Activated CD4-positive, alpha-beta memory T cell treated with anti-CD3 and anti-CD28 coated beads for 36 hours (primary cell): ENCODE measurements at regions not wholly inside any gene's neighbourhood (a gene's known extent, or its start where the extent isn't known, plus 50 kb on each side); places are given as distances from the start of the nearest gene placed in this dataset.

ENCODE experiments used
- CTCF ChIA-PET: fragments of 350-600 bp; sonication (Branson Sonifier 250); formaldehyde crosslinking; loops from one replicate; lab custom pipeline; 2021; ENCODE audit warnings: antibody characterized with exemption, inconsistent platforms; lab: Charles Lee
- POLR2A ChIA-PET: fragments of 350-600 bp; sonication (Branson Sonifier 250); formaldehyde crosslinking; loops from one replicate; lab custom pipeline; 2021; ENCODE audit warnings: antibody characterized with exemption; lab: Charles Lee
- DNase-seq: peaks from one replicate; pipeline ENCODE4 v3.0.0-alpha.2; 2020
- H3K27ac Mint-ChIP-seq: one replicate; pipeline ENCODE4 v1.8.0; 2021; ENCODE audit warnings: mixed read lengths
- H3K27me3 Mint-ChIP-seq: one replicate; pipeline ENCODE4 v1.8.0; 2021; ENCODE audit warnings: mixed read lengths
- H3K36me3 Mint-ChIP-seq: one replicate; pipeline ENCODE4 v1.8.0; 2021; ENCODE audit warnings: mixed read lengths
- H3K4me1 Mint-ChIP-seq: one replicate; pipeline ENCODE4 v1.8.0; 2021; ENCODE audit warnings: low read depth, mixed read lengths
- H3K4me3 Mint-ChIP-seq: one replicate; pipeline ENCODE4 v1.8.0; 2021; ENCODE audit warnings: mild to moderate bottlenecking, mixed read lengths
- H3K9me3 Mint-ChIP-seq: one replicate; pipeline ENCODE4 v1.8.0; 2021; ENCODE audit warnings: mixed read lengths
- intact Hi-C: fragments of 100-400 bp; cut with micrococcal nuclease; formaldehyde crosslinking; loops from one replicate; pipeline ENCODE4 v1.15.1; 2023

DNA sequence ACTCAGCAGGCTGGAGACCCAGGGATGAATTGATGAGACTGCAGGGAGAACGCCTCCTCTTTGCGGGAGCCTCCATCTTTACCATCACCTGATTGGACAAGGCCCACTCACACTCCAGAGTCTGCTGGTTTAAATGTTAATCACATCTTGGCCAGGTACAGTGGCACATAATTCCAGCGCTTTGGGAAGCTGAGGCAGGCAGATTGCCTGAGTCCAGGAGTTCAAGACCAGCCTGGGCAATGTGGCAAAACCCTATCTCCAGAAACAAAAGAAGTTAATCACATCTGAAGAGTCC lies 121.8 kb upstream of the C1orf174 start:
- no peaks in the 10 kb centered on the region for H3K4me1 Mint-ChIP-seq
- H3K4me3 Mint-ChIP-seq: no peak overlapping the region
- H3K36me3 Mint-ChIP-seq: no peaks in the 10 kb centered on the region
- H3K27me3 Mint-ChIP-seq: peaks cover 10% of the 10 kb centered on the region
- H3K27ac Mint-ChIP-seq: no peak overlapping the region
- POLR2A ChIA-PET: no interaction called here
- H3K9me3 Mint-ChIP-seq: no peaks in the 10 kb centered on the region
- intact Hi-C loops: no loop called here
- CTCF ChIA-PET: no interaction called here
- DNase-seq: no peak

DNA sequence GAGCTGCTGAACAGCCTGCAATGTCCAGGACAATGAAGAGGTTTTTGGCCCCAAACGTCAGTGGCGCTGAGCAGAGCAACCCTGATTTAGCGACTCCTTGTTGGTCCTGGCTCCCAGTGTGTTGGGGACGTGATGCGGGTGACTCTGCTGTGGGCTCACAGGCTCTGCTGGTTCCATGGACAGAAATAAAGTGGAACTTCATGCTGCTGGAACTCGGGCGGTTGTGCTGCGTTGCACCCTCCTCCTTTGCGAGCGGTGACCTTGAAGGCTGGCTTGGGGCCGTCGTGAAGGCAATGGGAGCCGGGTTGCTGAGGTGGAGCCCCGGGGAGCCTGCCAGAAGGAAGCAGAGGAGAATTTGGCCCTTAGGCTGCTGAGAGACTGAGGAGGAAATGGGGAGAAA lies 122.6 kb upstream of the C1orf174 start:
- ChIA-PET CTCF (no interaction called here), POLR2A (no interaction called here)
- H3K9me3 Mint-ChIP-seq: no peaks in the 10 kb centered on the region
- H3K27me3 Mint-ChIP-seq: peaks cover 10% of the 10 kb centered on the region
- no peaks in the 10 kb centered on the region for H3K36me3 Mint-ChIP-seq
- intact Hi-C loops: no loop called here
- no peak overlapping the region for H3K4me3 Mint-ChIP-seq
- DNase-seq: no peak
- H3K4me1 Mint-ChIP-seq: no peaks in the 10 kb centered on the region
- no peak overlapping the region for H3K27ac Mint-ChIP-seq

DNA sequence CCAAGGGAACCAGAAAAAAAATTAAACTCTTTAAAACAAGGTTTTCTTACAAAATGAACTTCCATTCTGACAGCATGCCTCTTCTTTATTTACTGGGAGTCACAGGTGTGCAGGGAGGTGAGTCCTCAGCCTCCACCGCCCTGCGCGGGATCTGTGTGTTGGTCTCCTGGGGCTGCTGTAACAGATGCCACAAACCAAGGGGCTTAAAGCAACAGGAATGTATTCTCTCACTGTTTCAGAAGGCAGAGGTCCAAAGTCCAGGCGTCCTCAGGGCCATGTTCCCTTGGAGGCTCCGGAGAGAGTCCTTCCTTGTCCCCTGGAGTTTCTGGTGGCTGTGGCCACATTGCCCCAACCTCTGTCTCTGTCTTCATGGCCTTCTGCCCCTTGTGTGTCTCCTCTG lies 123.6 kb upstream of the C1orf174 start:
- H3K27ac Mint-ChIP-seq: no peak overlapping the region
- intact Hi-C loops: no loop called here
- POLR2A ChIA-PET: no interaction called here

DNA sequence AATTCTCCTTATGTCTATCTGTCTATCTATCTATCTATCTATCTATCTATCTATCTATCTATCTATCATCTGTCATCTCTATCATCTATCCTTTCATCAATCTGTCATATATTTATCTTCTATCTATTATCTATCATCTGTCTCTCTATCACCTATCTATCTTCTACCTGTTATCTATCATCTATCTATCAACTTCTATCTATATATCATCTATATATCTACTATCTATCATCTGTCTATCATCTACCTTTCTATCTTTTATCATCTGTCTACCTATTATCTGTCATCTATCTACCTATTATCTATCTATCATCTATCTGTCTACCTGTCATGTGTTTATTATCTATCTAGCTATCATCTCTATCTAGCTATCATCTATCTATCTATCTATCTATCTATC lies 124.7 kb upstream of the C1orf174 start:
- Mint-ChIP-seq H3K4me3 (no peak overlapping the region), H3K27ac (no peak overlapping the region), H3K36me3 (no peaks in the 10 kb centered on the region), H3K27me3 (peaks cover 13% of the 10 kb centered on the region), H3K4me1 (no peaks in the 10 kb centered on the region), H3K9me3 (no peaks in the 10 kb centered on the region)
- intact Hi-C loops: no loop called here
- no peak for DNase-seq
- ChIA-PET POLR2A (no interaction called here), CTCF (no interaction called here)

More for the DNA sequence above, 123.6 kb upstream of the C1orf174 start:
- H3K36me3 Mint-ChIP-seq: no peaks in the 10 kb centered on the region
- no peaks in the 10 kb centered on the region for H3K4me1 Mint-ChIP-seq
- H3K9me3 Mint-ChIP-seq: no peaks in the 10 kb centered on the region
- CTCF ChIA-PET: no interaction called here
- no peak overlapping the region for H3K4me3 Mint-ChIP-seq
- no peak for DNase-seq
- H3K27me3 Mint-ChIP-seq: peaks cover 13% of the 10 kb centered on the region

DNA sequence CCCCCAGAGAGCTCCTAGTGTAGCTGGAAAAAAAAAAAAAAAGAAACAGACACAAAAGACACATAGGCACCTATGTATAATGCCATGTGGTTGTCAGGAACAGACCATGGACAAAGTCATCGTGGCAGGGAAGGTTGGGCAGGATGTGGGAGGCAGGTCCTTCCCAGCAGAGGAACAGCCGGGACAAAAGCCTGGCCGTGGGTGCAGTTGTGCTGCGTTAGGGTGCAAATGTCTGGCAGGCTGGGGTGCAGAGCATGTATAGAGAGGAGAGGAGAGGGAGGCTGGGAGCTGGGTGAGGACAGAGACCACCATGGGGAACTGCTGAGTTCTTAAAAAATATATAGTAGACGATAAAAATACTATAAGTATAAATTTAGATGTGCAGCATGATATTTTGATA lies 125.7 kb upstream of the C1orf174 start:
- Mint-ChIP-seq H3K4me3 (no peak overlapping the region), H3K9me3 (no peaks in the 10 kb centered on the region), H3K27ac (no peak overlapping the region), H3K27me3 (peaks cover 17% of the 10 kb centered on the region), H3K4me1 (no peaks in the 10 kb centered on the region), H3K36me3 (no peaks in the 10 kb centered on the region)
- ChIA-PET POLR2A (no interaction called here), CTCF (interaction anchor here (0.6 kb wide), 1 partner anchor 470 kb away, joined by 3 read pairs; no protein-coding TSS in a partner anchor)
- intact Hi-C loops: no loop called here
- no peak for DNase-seq

DNA sequence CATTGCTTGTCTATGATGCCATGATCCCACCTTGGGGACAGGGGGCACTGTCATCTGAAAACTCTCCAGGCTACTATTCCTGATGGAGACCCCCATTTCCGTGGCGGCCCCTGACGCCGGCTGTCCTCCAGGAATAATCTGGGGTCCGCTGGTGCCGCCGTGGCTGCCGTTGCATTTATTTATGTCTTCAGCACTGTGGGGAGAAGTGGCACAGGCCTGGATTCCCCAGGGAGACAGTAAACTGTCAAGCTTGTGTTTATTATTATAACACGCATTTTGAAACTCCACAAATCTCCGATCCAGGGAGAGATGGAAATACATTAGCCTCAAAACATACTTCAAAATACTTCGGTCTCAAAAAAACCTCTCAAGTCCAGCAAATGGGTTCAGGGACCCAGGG lies 126.9 kb upstream of the C1orf174 start:
- POLR2A ChIA-PET: no interaction called here

DNA sequence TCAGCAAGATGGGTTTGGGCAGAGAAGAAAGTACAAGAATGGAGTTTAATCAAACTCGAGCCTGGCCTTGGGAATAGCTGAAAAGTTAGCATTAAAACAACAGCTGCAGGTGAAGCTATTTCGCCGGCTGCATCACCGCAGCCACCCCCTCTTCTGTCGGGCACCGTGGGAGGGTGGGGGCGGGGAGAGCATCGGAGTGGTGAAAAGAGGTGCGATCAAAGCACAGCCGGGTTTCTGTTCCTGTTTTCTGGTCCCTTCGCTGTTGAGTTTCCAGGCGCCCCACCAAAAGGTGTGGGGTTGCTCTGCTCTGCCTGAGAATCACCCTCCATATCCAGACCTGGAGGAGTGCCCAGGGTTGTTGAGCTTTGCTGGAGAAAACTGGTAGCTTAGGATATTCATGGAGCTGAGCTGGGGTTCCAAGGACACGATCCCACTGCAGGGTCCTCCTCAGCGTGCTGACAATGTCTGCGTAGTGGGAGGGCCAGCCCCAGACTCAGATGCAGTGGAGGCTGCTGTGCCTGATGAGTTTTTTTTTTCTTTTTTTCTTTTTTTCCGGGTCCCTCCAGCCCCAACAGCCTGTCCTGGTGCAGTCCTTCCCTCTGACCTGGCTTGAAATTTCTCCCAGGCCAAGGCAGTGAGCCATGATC lies 127.5 kb upstream of the C1orf174 start:
- no peak overlapping the region for H3K27ac Mint-ChIP-seq
- POLR2A ChIA-PET: no interaction called here
- no peaks in the 10 kb centered on the region for H3K4me1 Mint-ChIP-seq
- no peak for DNase-seq
- H3K9me3 Mint-ChIP-seq: peaks cover 3% of the 10 kb centered on the region
- H3K36me3 Mint-ChIP-seq: peaks cover 1% of the 10 kb centered on the region
- peaks cover 20% of the 10 kb centered on the region for H3K27me3 Mint-ChIP-seq
- CTCF ChIA-PET: no interaction called here
- no peak overlapping the region for H3K4me3 Mint-ChIP-seq
- intact Hi-C loops: no loop called here

More for the DNA sequence above, 126.9 kb upstream of the C1orf174 start:
- Mint-ChIP-seq H3K36me3 (peaks cover 1% of the 10 kb centered on the region), H3K27ac (no peak overlapping the region), H3K4me1 (no peaks in the 10 kb centered on the region), H3K9me3 (peaks cover 3% of the 10 kb centered on the region), H3K4me3 (no peak overlapping the region), H3K27me3 (peaks cover 20% of the 10 kb centered on the region)
- no peak for DNase-seq
- CTCF ChIA-PET: no interaction called here
- intact Hi-C loops: no loop called here

DNA sequence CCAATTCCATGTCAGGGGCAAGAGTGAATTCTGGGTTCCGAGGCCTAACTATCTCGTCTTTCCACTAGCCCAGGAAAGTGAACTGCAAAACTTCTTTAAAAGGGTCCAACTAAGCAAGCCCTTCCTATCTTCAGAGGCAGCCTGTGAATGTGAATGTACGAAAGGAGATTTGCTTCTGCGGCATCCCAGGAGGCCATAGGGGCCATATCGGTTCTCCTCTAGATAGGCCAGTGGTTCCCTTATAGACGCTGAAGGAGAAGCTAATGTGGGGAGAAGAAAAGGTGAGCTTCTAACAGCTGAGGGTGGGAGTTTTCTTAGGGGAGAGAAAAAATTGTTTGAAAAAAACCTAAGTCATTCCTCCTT lies 128.0 kb upstream of the C1orf174 start:
- H3K27ac Mint-ChIP-seq: no peak overlapping the region
- no peak for DNase-seq
- H3K9me3 Mint-ChIP-seq: peaks cover 3% of the 10 kb centered on the region
- peaks cover 25% of the 10 kb centered on the region for H3K27me3 Mint-ChIP-seq
- ChIA-PET POLR2A (no interaction called here), CTCF (no interaction called here)
- no peak overlapping the region for H3K4me3 Mint-ChIP-seq
- peaks cover 1% of the 10 kb centered on the region for H3K36me3 Mint-ChIP-seq
- intact Hi-C loops: no loop called here
- H3K4me1 Mint-ChIP-seq: no peaks in the 10 kb centered on the region

DNA sequence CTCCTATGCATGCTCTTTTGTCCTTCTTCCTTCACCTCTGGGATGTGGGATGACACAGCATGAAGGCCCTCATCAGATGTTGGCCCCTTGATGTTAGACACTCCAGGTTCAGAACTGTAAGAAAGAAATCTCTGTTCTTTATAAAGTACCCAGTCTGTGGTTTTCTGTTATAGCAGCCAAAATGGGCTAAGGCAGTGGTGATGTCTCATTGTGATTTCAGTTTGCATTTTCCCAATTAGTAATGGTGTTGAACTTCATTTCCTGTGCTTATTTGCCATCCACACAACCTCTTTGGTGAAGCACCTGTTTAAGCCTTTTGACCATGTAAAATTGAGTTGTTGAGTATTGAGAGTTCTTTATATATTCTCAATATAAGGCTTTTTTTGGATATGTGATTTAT lies 129.3 kb upstream of the C1orf174 start:
- ChIA-PET POLR2A (no interaction called here), CTCF (no interaction called here)
- Mint-ChIP-seq H3K27ac (no peak overlapping the region), H3K9me3 (peaks cover 3% of the 10 kb centered on the region), H3K27me3 (peaks cover 28% of the 10 kb centered on the region), H3K36me3 (peaks cover 1% of the 10 kb centered on the region), H3K4me1 (no peaks in the 10 kb centered on the region), H3K4me3 (no peak overlapping the region)
- no peak for DNase-seq
- intact Hi-C loops: no loop called here

DNA sequence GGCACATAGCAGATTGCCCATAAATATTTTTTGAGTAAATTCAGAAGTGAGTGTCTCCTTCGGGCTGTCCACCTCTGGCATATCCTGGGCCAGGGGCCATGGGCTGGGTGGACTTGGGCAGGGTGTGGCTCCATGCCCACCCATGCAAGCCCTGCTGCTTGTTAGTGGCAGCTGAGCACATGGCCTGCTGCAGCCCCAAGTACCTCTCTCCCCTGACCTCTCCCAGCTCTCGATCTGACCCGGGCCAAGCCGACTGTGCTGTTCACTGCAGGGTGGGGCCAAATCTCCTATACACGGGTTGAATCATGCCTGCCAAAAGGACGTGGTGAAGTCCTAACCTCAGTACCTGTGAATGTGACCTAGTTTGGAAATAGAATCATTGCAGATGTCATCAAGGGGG lies 132.5 kb upstream of the C1orf174 start:
- ChIA-PET POLR2A (no interaction called here), CTCF (no interaction called here)
- Mint-ChIP-seq H3K27me3 (peaks cover 18% of the 10 kb centered on the region), H3K4me1 (no peaks in the 10 kb centered on the region), H3K9me3 (peaks cover 3% of the 10 kb centered on the region), H3K4me3 (no peak overlapping the region), H3K27ac (no peak overlapping the region), H3K36me3 (peaks cover 1% of the 10 kb centered on the region)
- no peak for DNase-seq
- intact Hi-C loops: no loop called here

DNA sequence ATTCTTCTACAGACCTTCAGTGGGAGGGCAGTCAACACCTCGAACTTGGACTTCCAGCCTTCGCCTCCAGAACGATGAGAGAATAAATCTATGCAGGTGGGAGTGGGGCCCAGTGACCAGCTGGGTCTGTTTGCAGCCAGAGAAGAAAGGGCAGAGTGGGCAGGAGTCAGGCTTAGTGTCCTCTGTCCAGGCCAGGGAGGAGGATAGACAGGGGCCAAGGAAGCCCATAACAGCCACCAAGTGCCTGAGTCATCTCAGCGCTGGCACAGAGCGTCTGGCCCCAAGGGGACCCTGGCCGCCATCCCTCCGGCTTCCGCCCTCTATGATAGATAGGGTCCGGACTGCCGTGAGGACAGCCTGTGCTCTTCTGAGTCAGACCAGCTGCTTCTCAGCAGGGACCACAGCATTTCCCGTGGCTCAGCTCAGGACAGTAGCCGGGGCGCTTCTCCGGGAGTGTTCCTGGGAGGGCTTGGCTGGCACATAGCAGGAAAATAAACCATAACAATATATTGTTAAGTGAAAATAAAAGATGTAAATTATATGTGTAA lies 133.1 kb upstream of the C1orf174 start:
- POLR2A ChIA-PET: no interaction called here
- DNase-seq: no peak
- Mint-ChIP-seq H3K27ac (no peak overlapping the region), H3K4me1 (no peaks in the 10 kb centered on the region), H3K27me3 (peaks cover 23% of the 10 kb centered on the region), H3K36me3 (peaks cover 1% of the 10 kb centered on the region), H3K9me3 (peaks cover 3% of the 10 kb centered on the region), H3K4me3 (no peak overlapping the region)
- CTCF ChIA-PET: no interaction called here
- intact Hi-C loops: no loop called here

DNA sequence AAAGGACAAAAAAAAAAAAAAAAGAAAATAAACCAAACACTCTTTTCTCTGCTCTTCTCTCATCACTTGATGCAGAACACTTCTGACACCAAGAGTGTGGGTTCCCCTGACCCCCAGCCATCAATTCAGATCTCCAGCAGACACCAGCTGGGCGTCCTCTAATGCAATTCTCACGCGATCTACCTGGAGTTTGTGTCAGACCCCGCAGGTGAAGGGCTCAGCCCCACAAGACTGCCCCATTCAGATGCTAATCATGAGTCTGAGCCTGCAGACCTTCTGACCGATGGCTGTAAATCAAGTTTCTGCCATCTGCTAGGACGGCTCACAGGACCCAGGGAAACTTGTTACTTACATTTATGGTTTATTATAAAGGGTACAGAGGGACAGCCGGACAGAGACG lies 133.6 kb upstream of the C1orf174 start:
- peaks cover 1% of the 10 kb centered on the region for H3K36me3 Mint-ChIP-seq
- H3K27me3 Mint-ChIP-seq: peaks cover 24% of the 10 kb centered on the region
- no peak overlapping the region for H3K4me3 Mint-ChIP-seq
- ChIA-PET CTCF (no interaction called here), POLR2A (no interaction called here)
- DNase-seq: no peak
- intact Hi-C loops: no loop called here
- no peak overlapping the region for H3K27ac Mint-ChIP-seq
- peaks cover 3% of the 10 kb centered on the region for H3K9me3 Mint-ChIP-seq
- H3K4me1 Mint-ChIP-seq: no peaks in the 10 kb centered on the region

DNA sequence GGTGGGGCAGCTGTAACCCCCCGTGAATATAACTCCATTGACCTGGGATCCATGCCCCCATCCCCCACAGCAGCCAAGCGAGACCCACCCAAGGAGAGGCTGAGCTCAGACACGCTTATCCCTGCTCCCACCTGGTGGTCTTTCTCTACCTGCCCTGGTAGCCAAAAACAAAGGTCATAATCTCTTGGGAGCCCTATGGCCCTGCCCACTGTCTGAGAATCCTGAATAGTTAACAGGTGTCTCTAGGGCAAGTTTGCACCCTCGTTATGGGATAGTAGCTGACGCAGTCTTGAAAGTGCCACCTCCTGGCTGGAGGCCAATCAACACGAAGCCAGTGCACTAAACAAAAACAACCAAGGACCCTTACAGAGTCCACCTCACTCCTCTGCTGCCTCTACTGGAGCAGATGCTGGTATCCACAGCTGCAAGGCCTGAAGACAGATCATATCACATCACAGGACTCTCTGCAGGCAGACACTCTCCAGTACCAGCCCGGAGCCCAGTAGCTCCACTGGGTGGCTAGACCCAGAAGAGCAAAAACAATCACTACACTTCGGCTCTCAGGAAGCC lies 134.3 kb upstream of the C1orf174 start:
- H3K4me1 Mint-ChIP-seq: no peaks in the 10 kb centered on the region
- H3K4me3 Mint-ChIP-seq: no peak overlapping the region
- H3K9me3 Mint-ChIP-seq: peaks cover 3% of the 10 kb centered on the region
- DNase-seq: no peak
- intact Hi-C loops: no loop called here
- H3K27me3 Mint-ChIP-seq: peaks cover 30% of the 10 kb centered on the region
- H3K36me3 Mint-ChIP-seq: peaks cover 1% of the 10 kb centered on the region
- H3K27ac Mint-ChIP-seq: no peak overlapping the region
- ChIA-PET CTCF (no interaction called here), POLR2A (no interaction called here)
